ENCODE measurements at regions not wholly inside any gene's neighbourhood (a gene's known extent, or its start where the extent isn't known, plus 50 kb on each side); places are given as distances from the start of the nearest gene placed in this dataset.

DNA sequence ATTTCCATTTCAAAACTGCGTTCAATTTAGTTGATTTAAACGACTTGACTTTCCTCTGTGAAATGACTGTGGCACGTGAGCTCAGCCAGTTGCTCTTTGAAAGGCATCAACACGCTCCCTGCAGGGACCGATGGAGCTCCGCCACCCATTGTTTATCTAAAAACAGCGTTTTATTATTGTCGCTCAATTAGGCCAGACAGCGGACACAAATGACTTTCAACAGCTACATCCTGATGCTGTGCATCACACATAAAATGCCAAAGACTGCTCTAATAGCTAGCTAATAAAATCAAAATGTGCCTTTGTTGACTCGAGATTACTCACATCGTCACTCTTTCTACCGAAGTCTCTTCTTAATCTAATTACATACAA, 332.5 kb downstream of the CD83 start:
- Histone ChIP-seq H3K9me3 (no peaks in the 10 kb centered on the region), H3K27me3 (no peaks in the 10 kb centered on the region), H3K27ac (no peak overlapping the region), H3K4me3 (no peak overlapping the region), H3K36me3 (no peaks in the 10 kb centered on the region), H3K4me1 (peaks cover 0 to 5% (median 0%) of the 10 kb centered on the region in 4 donors)
- ATAC-seq (ENCODE audit: low FRiP score in 2 of 2) (no peak), DNase-seq (no peak)
- no peak for TF ChIP-seq POLR2A (IDR thresholded peaks at IDR 0.05)
- TF ChIP-seq CTCF (IDR thresholded peaks at IDR 0.05): no peak
- TF ChIP-seq POLR2AphosphoS5 (IDR thresholded peaks at IDR 0.05): no peak
- no peak for TF ChIP-seq EP300 (IDR thresholded peaks at IDR 0.05)
- WGBS, 2 donors: 59 to 64% methylated on average over 12 of the region's 12 CpGs

DNA sequence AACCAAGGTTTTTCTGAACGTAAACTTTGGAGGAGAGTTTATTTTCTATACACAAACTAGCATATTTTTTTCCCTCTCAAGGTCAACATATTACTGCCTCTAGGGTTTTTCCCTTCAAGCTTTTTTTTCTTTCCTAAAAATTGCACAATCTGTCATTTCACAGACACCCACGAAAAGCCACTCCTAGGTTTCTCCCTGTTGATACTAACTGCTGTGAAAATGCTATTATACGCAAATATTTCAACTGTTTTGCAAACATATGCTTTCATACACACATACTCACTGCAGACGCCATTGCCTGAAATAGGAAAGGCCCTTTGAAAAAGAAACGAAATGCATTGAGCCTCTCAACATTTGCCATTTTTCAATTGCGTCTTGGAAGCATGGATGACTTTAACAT, 333.0 kb downstream of the CD83 start:
- WGBS, 2 donors: 71% methylated on average over 6 of the region's 6 CpGs

DNA sequence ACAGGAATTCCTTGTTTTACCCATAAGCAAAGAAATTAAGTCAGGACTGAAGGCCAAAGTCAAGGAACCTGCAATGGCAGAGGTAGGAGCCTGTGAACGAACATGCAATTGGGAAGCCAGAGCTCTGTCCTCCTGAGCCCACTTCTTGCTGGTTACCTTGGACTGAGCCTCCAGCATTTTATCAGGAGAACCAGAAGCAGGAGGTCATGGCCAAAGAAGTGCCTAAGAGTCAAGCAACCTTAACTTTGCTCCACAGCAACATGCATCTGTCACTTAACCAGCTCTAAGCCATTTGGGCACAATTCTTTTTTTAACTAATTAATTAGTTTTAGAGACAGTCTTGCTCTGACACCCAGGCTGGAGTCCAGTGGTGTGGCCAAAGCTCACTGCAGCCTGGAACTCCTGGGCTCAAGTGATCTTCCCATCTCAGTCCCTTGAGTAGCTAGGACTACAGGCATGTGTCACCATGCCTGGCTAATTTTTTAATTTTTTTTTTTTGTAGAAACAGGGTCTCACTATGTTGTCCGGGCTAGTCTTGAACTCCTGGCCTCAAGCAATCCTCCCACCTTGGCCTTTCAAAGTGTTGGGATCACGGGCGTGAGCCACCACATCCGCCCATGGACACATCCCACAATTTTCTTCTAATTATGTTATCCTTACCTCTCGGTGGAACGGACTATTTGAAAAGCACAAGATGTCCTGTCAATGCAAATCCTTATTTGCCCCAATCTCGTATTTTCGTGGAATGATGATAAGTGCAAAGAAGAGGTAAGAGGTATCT, 334.2 kb downstream of the CD83 start:
- TF ChIP-seq POLR2AphosphoS5 (IDR thresholded peaks at IDR 0.05): no peak
- TF ChIP-seq EP300 (IDR thresholded peaks at IDR 0.05): no peak
- no peak for TF ChIP-seq POLR2A (IDR thresholded peaks at IDR 0.05)
- no peak for TF ChIP-seq CTCF (IDR thresholded peaks at IDR 0.05)
- 89 to 90% methylated on average over 9 of the region's 9 CpGs for WGBS, 2 donors
- Histone ChIP-seq H3K9me3 (no peaks in the 10 kb centered on the region), H3K4me3 (no peak overlapping the region), H3K27ac (no peak overlapping the region), H3K27me3 (no peaks in the 10 kb centered on the region), H3K4me1 (peaks cover 0 to 14% (median 2%) of the 10 kb centered on the region in 4 donors), H3K36me3 (no peaks in the 10 kb centered on the region)
- ATAC-seq (ENCODE audit: low FRiP score in 2 of 2) (no peak), DNase-seq (no peak)

More for the DNA sequence above, 333.0 kb downstream of the CD83 start:
- TF ChIP-seq POLR2AphosphoS5 (IDR thresholded peaks at IDR 0.05): no peak
- no peak for TF ChIP-seq EP300 (IDR thresholded peaks at IDR 0.05)
- no peak for TF ChIP-seq POLR2A (IDR thresholded peaks at IDR 0.05)
- no peak for TF ChIP-seq CTCF (IDR thresholded peaks at IDR 0.05)
- H3K27ac ChIP-seq: no peak overlapping the region
- H3K36me3 ChIP-seq: no peaks in the 10 kb centered on the region
- no peaks in the 10 kb centered on the region for H3K9me3 ChIP-seq
- DNase-seq (no peak), ATAC-seq (ENCODE audit: low FRiP score in 2 of 2) (no peak)
- H3K4me1 ChIP-seq: peaks cover 0 to 5% (median 0%) of the 10 kb centered on the region in 4 donors
- H3K27me3 ChIP-seq: no peaks in the 10 kb centered on the region
- H3K4me3 ChIP-seq: no peak overlapping the region

- ATAC-seq (ENCODE audit: low FRiP score in 2 of 2): no peak
- WGBS, 2 donors: 55 to 60% methylated on average over 16 to 17 of the region's 17 CpGs
- peaks cover 0 to 14% (median 2%) of the 10 kb centered on the region in 4 donors for H3K4me1 ChIP-seq
Measured at GRCh38 chr6:14452567-14453527, 335.3 kb downstream of the CD83 start.

More at GRCh38 chr6:14452567-14453527, 335.3 kb downstream of the CD83 start:
- Histone ChIP-seq H3K9me3 (no peaks in the 10 kb centered on the region), H3K36me3 (no peaks in the 10 kb centered on the region), H3K27me3 (no peaks in the 10 kb centered on the region), H3K4me3 (no peak overlapping the region), H3K27ac (no peak overlapping the region)
- no peak for TF ChIP-seq CTCF (IDR thresholded peaks at IDR 0.05)
- no peak for TF ChIP-seq EP300 (IDR thresholded peaks at IDR 0.05)
- TF ChIP-seq POLR2A (IDR thresholded peaks at IDR 0.05): no peak
- no peak for TF ChIP-seq POLR2AphosphoS5 (IDR thresholded peaks at IDR 0.05)
- no peak for DNase-seq

Data from upper lobe of left lung (tissue), 6 donors.